ENCODE measurements at regions not wholly inside any gene's neighbourhood (a gene's known extent, or its start where the extent isn't known, plus 50 kb on each side); places are given as distances from the start of the nearest gene placed in this dataset.

GRCh38 chr1:5238351-5239130 lies 584.1 kb downstream of the AJAP1 start:
- TF ChIP-seq, protein P1, sequence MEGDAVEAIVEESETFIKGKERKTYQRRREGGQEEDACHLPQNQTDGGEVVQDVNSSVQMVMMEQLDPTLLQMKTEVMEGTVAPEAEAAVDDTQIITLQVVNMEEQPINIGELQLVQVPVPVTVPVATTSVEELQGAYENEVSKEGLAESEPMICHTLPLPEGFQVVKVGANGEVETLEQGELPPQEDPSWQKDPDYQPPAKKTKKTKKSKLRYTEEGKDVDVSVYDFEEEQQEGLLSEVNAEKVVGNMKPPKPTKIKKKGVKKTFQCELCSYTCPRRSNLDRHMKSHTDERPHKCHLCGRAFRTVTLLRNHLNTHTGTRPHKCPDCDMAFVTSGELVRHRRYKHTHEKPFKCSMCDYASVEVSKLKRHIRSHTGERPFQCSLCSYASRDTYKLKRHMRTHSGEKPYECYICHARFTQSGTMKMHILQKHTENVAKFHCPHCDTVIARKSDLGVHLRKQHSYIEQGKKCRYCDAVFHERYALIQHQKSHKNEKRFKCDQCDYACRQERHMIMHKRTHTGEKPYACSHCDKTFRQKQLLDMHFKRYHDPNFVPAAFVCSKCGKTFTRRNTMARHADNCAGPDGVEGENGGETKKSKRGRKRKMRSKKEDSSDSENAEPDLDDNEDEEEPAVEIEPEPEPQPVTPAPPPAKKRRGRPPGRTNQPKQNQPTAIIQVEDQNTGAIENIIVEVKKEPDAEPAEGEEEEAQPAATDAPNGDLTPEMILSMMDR (conservative IDR thresholded peaks at IDR 0.05; ENCODE audit: low read depth, low read length), result no peak
- TF ChIP-seq EZH2phosphoT487 (IDR thresholded peaks at IDR 0.05; ENCODE audit: borderline replicate concordance, low read length), result no peak
